SK-N-SH (cell line): ENCODE measurements at regions not wholly inside any gene's neighbourhood (a gene's known extent, or its start where the extent isn't known, plus 50 kb on each side); places are given as distances from the start of the nearest gene placed in this dataset.

Experiments
- CTCF ChIP-seq: fragments of 200-600 bp; sonication (generic); IDR thresholded peaks from 2 replicates; pipeline ENCODE4 v1.6.1; 2017; ENCODE audit warnings: antibody characterized with exemption, mild to moderate bottlenecking, moderate library complexity
- GABPA ChIP-seq: IDR thresholded peaks from 2 replicates; pipeline ENCODE4 v1.4.0; 2012; ENCODE audit warnings: low read depth, mild to moderate bottlenecking
- POLR2AphosphoS5 ChIP-seq: IDR thresholded peaks from 2 replicates; pipeline ENCODE4 v1.6.1; 2012; ENCODE audit warnings: low read depth, low read length
- REST ChIP-seq: IDR thresholded peaks from 2 replicates; pipeline ENCODE4 v1.6.1; 2012; ENCODE audit warnings: mild to moderate bottlenecking, low read depth, low read length, moderate library complexity

- TF ChIP-seq CTCF (no peak), GABPA (no peak), REST (no peak), POLR2AphosphoS5 (no peak)
Observed at GRCh38 chr6:164756142-164756541, 553.3 kb downstream of the C6orf118 start.
